ENCODE measurements at regions not wholly inside any gene's neighbourhood (a gene's known extent, or its start where the extent isn't known, plus 50 kb on each side); places are given as distances from the start of the nearest gene placed in this dataset.

GRCh38 chr6:91480402-91480801, 893.5 kb upstream of the MAP3K7 start:
- POLR2A ChIA-PET: interaction anchor here (0.9 to 2.0 kb wide), 6 partner anchors 33 to 43 kb away, joined by 3 to 10 read pairs (median 3); no protein-coding TSS in a partner anchor
- H3K4me3 ChIP-seq: no peak overlapping the region
- FAIRE-seq: no peak

More at GRCh38 chr6:91480402-91480801, 893.5 kb upstream of the MAP3K7 start:
- no peak for ATAC-seq
- Histone ChIP-seq H3K9me3 (replicated peaks; ENCODE audit: control insufficient read depth, insufficient read depth, low read length) (no peaks in the 10 kb centered on the region), H3K27ac (ENCODE audit: control insufficient read depth, insufficient read depth) (no peak overlapping the region; the same call in 1 of the 2 replicates), H3K4me2 (ENCODE audit: control insufficient read depth, insufficient read depth) (no peak overlapping the region), H2AFZ (ENCODE audit: control insufficient read depth, low read depth, low read length) (no peak overlapping the region; the same call in none of the 2 replicates), H4K20me1 (ENCODE audit: control insufficient read depth, insufficient read depth) (no peaks in the 10 kb centered on the region), H3K79me2 (ENCODE audit: control insufficient read depth, insufficient read depth, low read length) (no peaks in the 10 kb centered on the region), H3K4me1 (ENCODE audit: control insufficient read depth, insufficient read depth, low read length) (peaks cover 22% of the 10 kb centered on the region), H3K27me3 (replicated peaks in 1 of 2; ENCODE audit: control insufficient read depth in 2 of 2, insufficient read depth in 2 of 2, low read length in 1 of 2) (no peaks in the 10 kb centered on the region), H3K36me3 (ENCODE audit: control insufficient read depth in 2 of 2, insufficient read depth in 2 of 2, low read length in 1 of 2) (no peaks in the 10 kb centered on the region), H3K9ac (ENCODE audit: control insufficient read depth, insufficient read depth, low read length) (no peak overlapping the region)
- intact Hi-C loops (cut with micrococcal nuclease; ENCODE audit: unreplicated experiment) (loop anchor here (5.0 to 10.0 kb wide), 2 partner anchors 182 to 754 kb away; no protein-coding TSS in a partner anchor), in situ Hi-C loops (cut with MboI) (no loop called here)
- no peak for TF ChIP-seq CBFB (IDR thresholded peaks at IDR 0.05; ENCODE audit: low read depth)
- TF ChIP-seq MTA2 (IDR thresholded peaks at IDR 0.05; ENCODE audit: low read depth): no peak
- TF ChIP-seq, protein P1, sequence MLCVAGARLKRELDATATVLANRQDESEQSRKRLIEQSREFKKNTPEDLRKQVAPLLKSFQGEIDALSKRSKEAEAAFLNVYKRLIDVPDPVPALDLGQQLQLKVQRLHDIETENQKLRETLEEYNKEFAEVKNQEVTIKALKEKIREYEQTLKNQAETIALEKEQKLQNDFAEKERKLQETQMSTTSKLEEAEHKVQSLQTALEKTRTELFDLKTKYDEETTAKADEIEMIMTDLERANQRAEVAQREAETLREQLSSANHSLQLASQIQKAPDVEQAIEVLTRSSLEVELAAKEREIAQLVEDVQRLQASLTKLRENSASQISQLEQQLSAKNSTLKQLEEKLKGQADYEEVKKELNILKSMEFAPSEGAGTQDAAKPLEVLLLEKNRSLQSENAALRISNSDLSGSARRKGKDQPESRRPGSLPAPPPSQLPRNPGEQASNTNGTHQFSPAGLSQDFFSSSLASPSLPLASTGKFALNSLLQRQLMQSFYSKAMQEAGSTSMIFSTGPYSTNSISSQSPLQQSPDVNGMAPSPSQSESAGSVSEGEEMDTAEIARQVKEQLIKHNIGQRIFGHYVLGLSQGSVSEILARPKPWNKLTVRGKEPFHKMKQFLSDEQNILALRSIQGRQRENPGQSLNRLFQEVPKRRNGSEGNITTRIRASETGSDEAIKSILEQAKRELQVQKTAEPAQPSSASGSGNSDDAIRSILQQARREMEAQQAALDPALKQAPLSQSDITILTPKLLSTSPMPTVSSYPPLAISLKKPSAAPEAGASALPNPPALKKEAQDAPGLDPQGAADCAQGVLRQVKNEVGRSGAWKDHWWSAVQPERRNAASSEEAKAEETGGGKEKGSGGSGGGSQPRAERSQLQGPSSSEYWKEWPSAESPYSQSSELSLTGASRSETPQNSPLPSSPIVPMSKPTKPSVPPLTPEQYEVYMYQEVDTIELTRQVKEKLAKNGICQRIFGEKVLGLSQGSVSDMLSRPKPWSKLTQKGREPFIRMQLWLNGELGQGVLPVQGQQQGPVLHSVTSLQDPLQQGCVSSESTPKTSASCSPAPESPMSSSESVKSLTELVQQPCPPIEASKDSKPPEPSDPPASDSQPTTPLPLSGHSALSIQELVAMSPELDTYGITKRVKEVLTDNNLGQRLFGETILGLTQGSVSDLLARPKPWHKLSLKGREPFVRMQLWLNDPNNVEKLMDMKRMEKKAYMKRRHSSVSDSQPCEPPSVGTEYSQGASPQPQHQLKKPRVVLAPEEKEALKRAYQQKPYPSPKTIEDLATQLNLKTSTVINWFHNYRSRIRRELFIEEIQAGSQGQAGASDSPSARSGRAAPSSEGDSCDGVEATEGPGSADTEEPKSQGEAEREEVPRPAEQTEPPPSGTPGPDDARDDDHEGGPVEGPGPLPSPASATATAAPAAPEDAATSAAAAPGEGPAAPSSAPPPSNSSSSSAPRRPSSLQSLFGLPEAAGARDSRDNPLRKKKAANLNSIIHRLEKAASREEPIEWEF (IDR thresholded peaks at IDR 0.05; ENCODE audit: insufficient replicate concordance, low read depth, low read length): no peak
- no peak for TF ChIP-seq EGR1 (IDR thresholded peaks at IDR 0.05; ENCODE audit: borderline replicate concordance in 1 of 2, low read depth in 2 of 2, low read length in 2 of 2)
- WGBS (ENCODE audit: insufficient coverage, insufficient replicate concordance, low lambda C conversion rate, missing lambda C conversion rate): 0% methylated on average over 1 of the region's 1 CpG
- ChIA-PET CTCF (interaction anchor here (0.7 to 4.1 kb wide), 11 partner anchors 14 to 710 kb away, joined by 3 to 25 read pairs (median 4); no protein-coding TSS in a partner anchor), RAD21 (ENCODE audit: unreplicated experiment) (interaction anchor here (0.7 to 7.4 kb wide), 16 partner anchors 10 to 751 kb away, joined by 3 to 41 read pairs (median 3); no protein-coding TSS in a partner anchor), SMC1A (ENCODE audit: uncharacterized antibody, unreplicated experiment) (interaction anchor here (0.6 to 9.6 kb wide), 19 partner anchors 10 to 751 kb away, joined by 3 to 131 read pairs (median 6); no protein-coding TSS in a partner anchor)
- no peak for DNase-seq (ENCODE audit: low read depth, low spot score)
- TSS peak; percentile 80 for BruUV-seq (replicated peaks)

Measured in GM12878 (cell line).